ENCODE measurements at regions not wholly inside any gene's neighbourhood (a gene's known extent, or its start where the extent isn't known, plus 50 kb on each side); places are given as distances from the start of the nearest gene placed in this dataset.
"Not testable (repeated sequence)": the region's sequence is repeated elsewhere in the genome, so short reads cannot be mapped to it uniquely, and the experiment has no call there.

GRCh38 chr12:88925454-88925853 lies 345.2 kb upstream of the KITLG start:
- DNase-seq = no peak

GRCh38 chr12:88924162-88924561 lies 343.9 kb upstream of the KITLG start:
- DNase-seq = no peak

DNA sequence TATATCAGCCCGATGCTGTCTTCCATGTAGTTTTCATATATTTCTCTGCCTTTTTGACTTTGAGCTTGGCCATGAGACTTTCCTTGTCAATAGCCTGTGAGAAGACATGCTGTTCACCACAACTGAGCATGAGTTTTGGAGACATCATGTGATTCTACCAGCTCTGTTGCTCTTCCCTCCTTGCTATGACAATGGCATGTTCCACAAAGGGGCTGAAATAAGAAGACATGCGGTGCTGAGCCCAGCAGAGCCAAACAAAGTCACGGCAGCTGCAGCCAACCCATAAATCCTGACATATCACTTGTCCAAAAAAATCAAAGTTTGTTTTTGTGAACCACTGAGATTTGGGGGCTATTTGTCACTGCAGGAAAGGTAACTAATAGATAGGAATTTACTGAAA lies 343.4 kb upstream of the KITLG start:
- no peak for DNase-seq

DNA sequence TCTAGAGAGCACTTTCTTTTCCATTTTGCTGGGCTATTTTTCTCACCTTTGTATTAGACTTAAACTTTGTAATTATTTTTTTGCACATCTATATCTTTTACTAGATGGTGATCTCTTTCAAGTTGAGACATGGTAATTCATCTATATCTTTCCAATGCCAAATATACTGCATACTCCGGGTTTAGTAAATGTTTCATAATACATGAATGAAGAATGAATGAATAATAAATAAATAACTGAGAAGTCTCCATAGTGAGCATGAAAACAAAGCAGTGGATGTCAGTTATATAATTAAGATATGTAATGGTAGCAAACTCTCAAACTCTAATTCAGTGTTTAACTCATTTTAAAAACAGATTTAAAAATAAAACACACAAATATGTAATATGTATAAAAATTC lies 342.5 kb upstream of the KITLG start:
- no peak for DNase-seq

DNA sequence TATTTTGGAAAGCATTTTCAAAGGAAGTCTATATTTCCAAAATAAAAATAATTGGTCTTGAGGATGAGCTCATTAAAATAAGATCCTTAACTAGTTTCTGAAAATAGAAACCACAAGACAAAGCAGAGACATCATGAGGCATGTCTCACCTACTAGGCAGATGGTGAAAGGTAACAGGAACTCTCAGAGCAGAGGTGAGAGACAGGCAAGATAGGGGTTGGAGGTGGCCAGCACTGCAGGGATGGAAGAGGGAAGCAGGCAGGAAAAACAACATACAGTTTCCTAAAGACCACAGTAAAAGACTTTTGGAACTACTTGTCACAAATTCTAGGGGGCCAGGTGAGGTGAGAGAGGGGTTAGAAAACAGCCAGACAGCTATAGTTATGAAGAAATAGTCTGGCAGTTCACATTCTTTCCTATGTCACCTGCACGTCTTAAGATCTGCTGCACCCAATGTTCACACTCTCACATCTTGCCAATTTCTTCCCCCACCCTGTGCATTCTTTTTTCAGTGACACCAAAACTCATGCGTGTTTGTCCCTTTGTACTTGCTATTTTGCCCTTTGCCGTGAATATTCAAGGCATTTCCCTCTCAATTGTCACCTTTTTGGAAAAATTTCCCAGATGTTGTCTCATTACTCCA lies 341.7 kb upstream of the KITLG start:
- no peak for DNase-seq

DNA sequence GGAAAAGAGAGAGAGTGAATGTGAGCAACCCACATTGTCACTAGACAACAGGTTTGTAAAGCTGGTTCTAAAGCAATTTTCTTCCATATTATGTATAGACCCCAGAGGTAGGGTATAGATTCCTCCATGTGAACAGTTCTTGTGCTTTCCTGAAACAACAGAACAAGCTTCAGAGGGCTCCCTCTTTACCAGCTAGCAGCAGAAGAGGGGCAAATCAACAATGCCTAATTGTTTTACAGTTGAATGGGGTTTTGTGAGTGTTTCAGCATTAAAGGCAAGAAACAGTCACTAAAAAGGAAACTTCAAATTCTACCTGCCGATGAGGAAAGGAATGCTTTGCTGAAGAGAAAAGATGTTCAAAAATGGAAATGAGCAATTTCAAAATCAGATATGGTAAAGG lies 341.2 kb upstream of the KITLG start:
- DNase-seq = no peak

DNA sequence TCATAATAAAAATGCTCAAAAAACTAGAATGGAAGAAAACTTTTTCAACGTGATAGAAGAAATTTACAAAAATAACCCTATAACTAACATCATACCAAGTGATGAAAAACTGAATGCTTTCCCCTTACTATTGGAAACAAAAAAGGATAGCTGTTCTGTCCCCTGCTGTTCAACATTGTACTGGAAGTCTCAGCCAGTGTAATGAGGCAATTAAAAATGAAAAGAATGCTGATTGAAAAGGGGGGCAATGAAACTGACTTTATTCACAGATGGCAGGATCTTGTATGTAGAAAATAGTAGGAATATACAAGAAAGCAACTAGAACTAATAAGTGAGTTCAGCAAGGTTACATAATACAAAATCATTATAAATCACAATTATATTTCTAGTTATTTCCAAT lies 337.9 kb upstream of the KITLG start:
- DNase-seq = no peak

DNA sequence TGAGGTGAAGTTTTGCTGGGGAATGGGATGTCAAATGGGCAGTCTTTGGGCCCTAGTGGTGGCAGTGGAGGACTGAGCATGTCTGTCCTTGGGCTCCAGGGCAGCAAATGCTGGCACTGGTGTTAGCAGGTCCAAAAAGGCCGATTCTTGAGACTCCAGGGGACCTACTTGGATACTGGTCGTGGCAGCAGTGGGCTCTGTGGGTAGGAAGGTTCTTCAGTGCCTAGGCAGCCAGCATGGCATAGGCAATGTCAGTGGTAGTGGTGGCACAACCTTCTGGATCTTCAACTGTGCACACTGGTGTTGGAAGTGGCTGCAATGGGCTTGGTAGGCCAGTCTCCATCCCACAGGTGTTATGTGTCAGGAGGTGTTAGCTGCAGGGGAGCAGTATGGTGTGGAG lies 334.7 kb upstream of the KITLG start:
- DNase-seq = no peak

GRCh38 chr12:88909510-88909909 lies 329.2 kb upstream of the KITLG start:
- DNase-seq = no peak

DNA sequence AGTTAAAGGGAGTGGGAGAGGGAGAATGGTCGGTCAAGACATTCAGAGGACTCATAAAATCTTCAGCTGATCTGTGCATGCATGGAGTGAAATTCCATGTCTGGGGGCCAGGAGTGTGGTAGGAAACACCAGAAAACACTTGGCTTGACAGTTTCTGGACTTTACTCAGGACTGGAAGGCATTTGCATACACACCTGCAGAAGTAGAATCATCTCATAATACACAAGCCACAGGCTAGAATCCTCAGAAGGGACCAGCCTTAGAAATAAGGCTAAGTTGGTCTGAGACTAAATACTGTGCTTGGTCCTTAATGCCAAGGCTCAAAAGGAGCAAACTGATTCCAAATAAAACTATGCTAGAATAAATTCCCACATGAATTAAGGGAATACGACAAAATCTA lies 328.1 kb upstream of the KITLG start:
- no peak for DNase-seq

DNA sequence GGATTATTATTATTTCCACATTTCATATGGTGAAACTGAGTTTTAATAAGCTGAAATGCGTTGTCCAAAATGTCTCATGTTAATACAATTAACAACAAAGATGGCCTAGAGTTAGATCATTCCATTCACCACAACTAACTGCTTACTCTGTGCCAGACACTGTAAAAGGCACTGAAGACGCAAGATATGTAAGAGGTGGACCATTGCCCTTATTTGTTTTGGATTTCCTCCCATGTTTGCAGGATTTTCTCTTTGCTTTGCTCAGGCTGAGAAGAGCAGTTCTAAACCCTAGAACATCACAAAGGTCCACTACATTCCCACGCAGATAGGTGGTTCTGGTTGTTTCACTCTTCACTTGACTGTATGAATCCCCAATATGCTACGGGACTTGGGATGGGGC lies 324.4 kb upstream of the KITLG start:
- no peak for DNase-seq

DNA sequence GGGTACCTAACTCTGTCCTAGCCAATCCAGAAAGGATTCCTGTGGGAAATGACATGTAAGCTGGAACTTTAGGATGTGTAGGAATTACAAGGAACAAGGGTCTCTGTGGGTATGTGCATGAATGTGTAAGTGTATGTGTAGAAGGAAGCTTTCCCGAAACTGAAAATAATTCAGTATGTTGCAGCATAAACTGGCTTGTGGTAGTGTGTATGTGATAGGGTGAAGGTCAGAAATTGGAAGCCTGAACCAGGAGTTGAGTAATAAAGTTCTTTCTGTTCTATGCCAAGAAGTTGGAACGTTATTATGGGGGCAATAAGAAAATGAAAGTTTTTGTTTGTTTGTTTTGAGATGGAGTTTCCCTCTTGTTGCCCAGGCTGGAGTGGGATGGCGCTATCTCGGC lies 323.1 kb upstream of the KITLG start:
- DNase-seq = no peak

- no peak for DNase-seq
Measured at GRCh38 chr12:88897723-88898122, 317.5 kb upstream of the KITLG start.

- no peak for DNase-seq
Measured at GRCh38 chr12:88896958-88897357, 316.7 kb upstream of the KITLG start.

- no peak for DNase-seq
Measured at GRCh38 chr12:88895634-88896033, 315.4 kb upstream of the KITLG start.

- DNase-seq = no peak
Measured at GRCh38 chr12:88893801-88894200, 313.5 kb upstream of the KITLG start.

- DNase-seq = not testable (repeated sequence)
Measured at GRCh38 chr12:88891434-88891833, 311.2 kb upstream of the KITLG start.

- no peak for DNase-seq
Measured at GRCh38 chr12:88889326-88890110, 309.2 kb upstream of the KITLG start.

DNA sequence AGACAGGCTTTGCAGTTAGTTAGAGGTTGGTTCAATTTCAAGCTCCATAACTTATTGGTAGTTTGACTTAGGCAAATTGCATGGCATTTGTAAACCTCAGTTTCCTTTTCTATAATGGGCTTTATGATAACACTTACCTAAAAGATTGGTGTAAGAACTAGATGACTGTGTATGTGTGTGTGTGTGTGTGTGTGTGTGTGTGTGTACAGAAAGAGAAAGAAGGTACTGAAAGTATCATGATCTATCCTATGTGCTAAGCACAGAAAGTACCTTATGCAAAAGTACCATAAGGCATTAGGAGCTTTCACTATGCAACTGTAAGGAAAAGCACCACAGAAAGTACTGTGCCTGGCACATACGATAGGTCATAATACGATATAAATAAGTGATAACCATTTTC lies 304.3 kb upstream of the KITLG start:
- DNase-seq = no peak

- no peak for DNase-seq
Measured at GRCh38 chr12:88882662-88883061, 302.4 kb upstream of the KITLG start.

- DNase-seq = no peak
Measured at GRCh38 chr12:88880051-88880450, 299.8 kb upstream of the KITLG start.

- DNase-seq = no peak
Measured at GRCh38 chr12:88878295-88878694, 298.0 kb upstream of the KITLG start.

DNA sequence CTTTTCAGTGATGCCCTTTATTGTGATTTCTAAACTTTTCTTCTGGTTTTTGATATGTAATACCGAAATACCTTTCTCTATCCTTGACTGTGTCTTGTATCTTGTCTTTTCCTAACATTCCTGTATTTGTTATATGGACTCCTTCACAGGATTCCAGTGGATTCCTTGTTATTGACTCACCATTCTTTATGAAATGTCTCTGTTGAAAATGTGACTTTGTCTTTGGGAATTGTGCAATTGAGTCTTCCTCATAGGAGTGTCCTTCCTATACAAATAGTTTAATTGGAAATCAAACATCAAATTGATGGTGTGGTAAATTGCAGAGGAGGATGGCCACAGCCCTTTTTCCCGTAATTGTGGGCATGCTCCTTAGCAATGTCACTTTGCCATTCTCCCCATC lies 296.6 kb upstream of the KITLG start:
- DNase-seq = no peak

DNA sequence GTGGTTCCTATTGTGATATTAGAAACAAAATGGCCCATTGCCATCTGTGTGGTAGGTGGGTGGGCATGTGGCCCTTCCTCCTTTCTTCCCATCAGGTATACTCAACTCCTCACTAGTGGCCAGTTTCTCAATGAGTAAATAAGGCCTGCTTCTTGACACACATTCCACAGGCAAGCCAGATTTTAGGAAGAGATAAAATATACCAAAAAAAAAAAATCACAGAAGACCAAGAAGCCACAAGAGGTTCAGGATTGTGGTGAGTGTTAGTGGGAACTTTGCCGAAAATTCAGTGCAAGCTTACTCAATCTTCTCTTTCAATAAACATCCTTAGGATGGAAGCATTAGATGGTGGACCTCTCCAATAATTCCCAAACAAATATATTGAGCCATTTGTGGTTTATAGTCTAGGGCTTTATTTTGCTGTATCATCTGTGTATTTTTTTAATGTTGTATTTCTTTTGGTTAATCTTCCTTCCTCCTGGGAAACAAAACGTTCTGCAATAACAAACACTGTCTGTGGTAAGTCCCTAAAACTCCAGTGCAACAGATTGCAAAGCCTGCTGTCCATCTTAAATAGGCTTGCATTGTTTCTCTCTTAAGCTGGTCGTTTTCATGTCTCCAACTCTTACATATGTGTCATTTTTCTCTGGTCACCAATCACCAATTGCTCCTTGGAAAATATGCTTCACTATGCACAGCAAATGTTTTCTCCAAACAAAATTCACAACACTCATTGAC lies 289.9 kb upstream of the KITLG start:
- no peak for DNase-seq
